ENCODE measurements at regions not wholly inside any gene's neighbourhood (a gene's known extent, or its start where the extent isn't known, plus 50 kb on each side); places are given as distances from the start of the nearest gene placed in this dataset.

DNA sequence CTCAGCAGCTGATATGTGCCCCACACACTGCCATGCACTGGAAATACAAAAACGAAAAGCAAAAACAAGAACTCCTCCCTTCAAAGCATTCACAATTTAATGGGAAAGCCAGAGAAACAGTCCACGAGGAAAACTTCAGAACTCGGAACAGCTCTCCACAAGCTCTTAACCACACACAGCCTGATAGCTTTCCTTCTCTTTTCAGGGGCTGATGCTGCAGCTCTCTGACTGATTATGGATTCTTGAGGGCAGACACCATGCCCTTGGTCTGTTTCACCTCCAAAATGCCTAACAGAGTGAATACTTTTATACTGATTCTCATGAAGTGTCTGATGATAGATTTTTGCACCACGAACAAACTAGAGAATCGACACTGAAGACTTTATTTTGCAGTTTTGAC lies 282.1 kb downstream of the CD83 start:
- Histone ChIP-seq H3K79me2 (ENCODE audit: insufficient read depth, low read length) (no peaks in the 10 kb centered on the region), H3K36me3 (ENCODE audit: insufficient read depth, low read length) (no peaks in the 10 kb centered on the region), H3K9ac (ENCODE audit: low read length) (no peak overlapping the region), H3K9me3 (ENCODE audit: insufficient read depth, low read depth, low read length) (no peaks in the 10 kb centered on the region), H3K27me3 (ENCODE audit: insufficient read depth, low read length) (no peaks in the 10 kb centered on the region), H3K4me1 (ENCODE audit: insufficient read depth, low read length) (peaks cover 4% of the 10 kb centered on the region), H4K20me1 (ENCODE audit: insufficient read depth, low read length) (no peaks in the 10 kb centered on the region), H3K4me3 (ENCODE audit: insufficient read depth, low read depth, low read length) (no peak overlapping the region), H2AFZ (ENCODE audit: low read depth, low read length) (no peak overlapping the region), H3K4me2 (ENCODE audit: low read length) (no peak overlapping the region), H3K27ac (ENCODE audit: low read depth, low read length) (no peak overlapping the region)
- Mint-ChIP-seq H3K4me1 (ENCODE audit: low read depth, unreplicated experiment) (peaks cover 7% of the 10 kb centered on the region), H3K9me3 (ENCODE audit: unreplicated experiment) (peaks cover 4% of the 10 kb centered on the region), H3K36me3 (ENCODE audit: low read depth, unreplicated experiment) (no peaks in the 10 kb centered on the region), H3K27me3 (ENCODE audit: low read depth, unreplicated experiment) (no peaks in the 10 kb centered on the region), H3K4me3 (ENCODE audit: unreplicated experiment) (no peak overlapping the region), H3K27ac (ENCODE audit: unreplicated experiment) (no peak overlapping the region)
- TF ChIP-seq, protein P1, sequence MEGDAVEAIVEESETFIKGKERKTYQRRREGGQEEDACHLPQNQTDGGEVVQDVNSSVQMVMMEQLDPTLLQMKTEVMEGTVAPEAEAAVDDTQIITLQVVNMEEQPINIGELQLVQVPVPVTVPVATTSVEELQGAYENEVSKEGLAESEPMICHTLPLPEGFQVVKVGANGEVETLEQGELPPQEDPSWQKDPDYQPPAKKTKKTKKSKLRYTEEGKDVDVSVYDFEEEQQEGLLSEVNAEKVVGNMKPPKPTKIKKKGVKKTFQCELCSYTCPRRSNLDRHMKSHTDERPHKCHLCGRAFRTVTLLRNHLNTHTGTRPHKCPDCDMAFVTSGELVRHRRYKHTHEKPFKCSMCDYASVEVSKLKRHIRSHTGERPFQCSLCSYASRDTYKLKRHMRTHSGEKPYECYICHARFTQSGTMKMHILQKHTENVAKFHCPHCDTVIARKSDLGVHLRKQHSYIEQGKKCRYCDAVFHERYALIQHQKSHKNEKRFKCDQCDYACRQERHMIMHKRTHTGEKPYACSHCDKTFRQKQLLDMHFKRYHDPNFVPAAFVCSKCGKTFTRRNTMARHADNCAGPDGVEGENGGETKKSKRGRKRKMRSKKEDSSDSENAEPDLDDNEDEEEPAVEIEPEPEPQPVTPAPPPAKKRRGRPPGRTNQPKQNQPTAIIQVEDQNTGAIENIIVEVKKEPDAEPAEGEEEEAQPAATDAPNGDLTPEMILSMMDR (IDR thresholded peaks at IDR 0.05; ENCODE audit: insufficient read depth, low read depth, low read length) = no peak
- TF ChIP-seq EZH2 (IDR thresholded peaks at IDR 0.05; ENCODE audit: insufficient read depth, low read length) = no peak
- DNase-seq (ENCODE audit: low read depth) = no peak
- FAIRE-seq = no peak

DNA sequence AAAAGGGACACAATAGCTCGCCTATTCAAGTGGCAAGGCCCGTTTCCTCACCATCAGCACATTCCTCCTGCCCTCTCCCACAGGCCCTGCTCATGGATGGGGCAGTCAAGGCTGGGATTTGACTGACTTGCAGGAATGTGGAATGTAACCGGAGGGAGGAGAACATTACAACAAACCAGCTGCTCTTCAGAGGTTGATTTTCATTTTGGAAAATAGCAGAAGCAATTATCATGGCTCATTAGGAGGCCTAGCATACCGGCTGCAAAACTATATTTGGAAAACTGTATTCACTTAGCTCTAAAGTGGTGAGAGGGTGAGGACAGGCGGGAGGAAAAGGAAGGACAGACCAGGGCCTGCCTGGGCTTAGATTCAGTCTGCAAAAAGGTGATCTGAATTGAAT lies 283.7 kb downstream of the CD83 start:
- H3K36me3 ChIP-seq (ENCODE audit: insufficient read depth, low read length) = no peaks in the 10 kb centered on the region
- Mint-ChIP-seq H3K27ac (ENCODE audit: unreplicated experiment) (peak overlapping the region; percentile 74), H3K9me3 (ENCODE audit: unreplicated experiment) (peaks cover 4% of the 10 kb centered on the region), H3K36me3 (ENCODE audit: low read depth, unreplicated experiment) (no peaks in the 10 kb centered on the region), H3K4me3 (ENCODE audit: unreplicated experiment) (no peak overlapping the region), H3K27me3 (ENCODE audit: low read depth, unreplicated experiment) (peaks cover 4% of the 10 kb centered on the region), H3K4me1 (ENCODE audit: low read depth, unreplicated experiment) (peaks cover 7% of the 10 kb centered on the region)
- no peak overlapping the region for H3K4me3 ChIP-seq (ENCODE audit: insufficient read depth, low read depth, low read length)
- H3K79me2 ChIP-seq (ENCODE audit: insufficient read depth, low read length) = no peaks in the 10 kb centered on the region
- no peak overlapping the region for H3K9ac ChIP-seq (ENCODE audit: low read length)
- DNase-seq (ENCODE audit: low read depth) (no peak), FAIRE-seq (no peak)
- peaks cover 4% of the 10 kb centered on the region for H3K4me1 ChIP-seq (ENCODE audit: insufficient read depth, low read length)
- H3K9me3 ChIP-seq (ENCODE audit: insufficient read depth, low read depth, low read length) = no peaks in the 10 kb centered on the region
- no peaks in the 10 kb centered on the region for H4K20me1 ChIP-seq (ENCODE audit: insufficient read depth, low read length)
- H2AFZ ChIP-seq (ENCODE audit: low read depth, low read length) = no peak overlapping the region
- no peaks in the 10 kb centered on the region for H3K27me3 ChIP-seq (ENCODE audit: insufficient read depth, low read length)
- no peak overlapping the region for H3K27ac ChIP-seq (ENCODE audit: low read depth, low read length)
- H3K4me2 ChIP-seq (ENCODE audit: low read length) = no peak overlapping the region
- no peak for TF ChIP-seq EZH2 (IDR thresholded peaks at IDR 0.05; ENCODE audit: insufficient read depth, low read length)
- TF ChIP-seq, protein P1 (IDR thresholded peaks at IDR 0.05; ENCODE audit: insufficient read depth, low read depth, low read length) = no peak

DNA sequence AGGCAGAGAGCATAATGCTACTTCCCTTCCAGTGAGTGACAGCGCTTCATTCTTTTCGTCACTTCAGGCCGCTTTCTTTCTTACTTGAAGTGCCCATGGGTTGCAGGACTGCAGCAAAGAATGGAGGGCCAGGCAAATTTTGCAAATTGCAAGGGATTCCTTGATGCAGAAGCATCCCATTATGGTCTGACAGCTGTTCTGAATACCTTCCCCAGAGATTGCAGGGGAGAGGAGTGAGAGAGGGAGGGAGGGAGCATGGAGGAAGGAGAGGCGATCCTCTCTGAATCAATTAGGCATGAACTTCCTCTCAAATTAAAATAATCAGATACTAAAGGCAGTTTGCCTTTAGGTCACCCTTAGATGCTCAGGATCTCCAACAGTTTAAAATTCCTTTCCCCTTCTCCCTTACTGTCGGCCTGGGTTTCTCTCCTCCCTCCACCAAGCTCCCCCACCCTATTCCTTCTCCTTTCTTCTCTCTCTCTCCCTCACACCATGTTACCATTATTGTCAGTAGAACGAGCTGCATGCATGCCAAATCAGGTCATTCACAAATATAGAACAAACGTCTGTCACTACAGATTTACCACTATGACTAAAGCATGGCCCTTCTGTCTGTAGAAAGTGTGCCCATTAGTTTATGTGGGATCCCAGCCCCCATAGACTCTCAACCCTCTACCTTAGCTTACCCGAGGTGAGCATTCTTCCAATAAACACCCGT lies 289.2 kb downstream of the CD83 start:
- no peak overlapping the region for H3K4me3 ChIP-seq (ENCODE audit: insufficient read depth, low read depth, low read length)
- Mint-ChIP-seq H3K36me3 (ENCODE audit: low read depth, unreplicated experiment) (no peaks in the 10 kb centered on the region), H3K27me3 (ENCODE audit: low read depth, unreplicated experiment) (peaks cover 6% of the 10 kb centered on the region), H3K9me3 (ENCODE audit: unreplicated experiment) (no peaks in the 10 kb centered on the region), H3K4me3 (ENCODE audit: unreplicated experiment) (no peak overlapping the region), H3K27ac (ENCODE audit: unreplicated experiment) (no peak overlapping the region), H3K4me1 (ENCODE audit: low read depth, unreplicated experiment) (no peaks in the 10 kb centered on the region)
- no peak for DNase-seq (ENCODE audit: low read depth)
- no peak for FAIRE-seq
- no peak overlapping the region for H3K4me2 ChIP-seq (ENCODE audit: low read length)
- H3K9ac ChIP-seq (ENCODE audit: low read length) = no peak overlapping the region
- H2AFZ ChIP-seq (ENCODE audit: low read depth, low read length) = no peak overlapping the region
- no peaks in the 10 kb centered on the region for H3K79me2 ChIP-seq (ENCODE audit: insufficient read depth, low read length)
- peaks cover 2% of the 10 kb centered on the region for H3K27me3 ChIP-seq (ENCODE audit: insufficient read depth, low read length)
- no peak for TF ChIP-seq EZH2 (IDR thresholded peaks at IDR 0.05; ENCODE audit: insufficient read depth, low read length)
- TF ChIP-seq, protein P1 (IDR thresholded peaks at IDR 0.05; ENCODE audit: insufficient read depth, low read depth, low read length) = no peak
- no peak overlapping the region for H3K27ac ChIP-seq (ENCODE audit: low read depth, low read length)
- H3K4me1 ChIP-seq (ENCODE audit: insufficient read depth, low read length) = no peaks in the 10 kb centered on the region
- H3K9me3 ChIP-seq (ENCODE audit: insufficient read depth, low read depth, low read length) = no peaks in the 10 kb centered on the region
- H4K20me1 ChIP-seq (ENCODE audit: insufficient read depth, low read length) = no peaks in the 10 kb centered on the region
- no peaks in the 10 kb centered on the region for H3K36me3 ChIP-seq (ENCODE audit: insufficient read depth, low read length)
